Type B pancreatic cell (in vitro differentiated cells): ENCODE measurements at regions not wholly inside any gene's neighbourhood (a gene's known extent, or its start where the extent isn't known, plus 50 kb on each side); places are given as distances from the start of the nearest gene placed in this dataset.

ENCODE experiments used
- DNase-seq: peaks from one replicate; pipeline ENCODE4 v3.0.0; 2021; ENCODE audit warnings: mixed read lengths; ENCODE audit not compliant: unreplicated experiment; ENCODE audit errors: extremely low spot score
- H3K27ac Mint-ChIP-seq: 2 replicates; pipeline ENCODE4 v1.8.0; 2021; ENCODE audit warnings: mild to moderate bottlenecking, mixed read lengths
- H3K27me3 Mint-ChIP-seq: 2 replicates; pipeline ENCODE4 v1.8.0; 2021; ENCODE audit warnings: mixed read lengths
- H3K36me3 Mint-ChIP-seq: 2 replicates; pipeline ENCODE4 v1.8.0; 2021; ENCODE audit warnings: mixed read lengths
- H3K4me1 Mint-ChIP-seq: one replicate; pipeline ENCODE4 v1.8.0; 2021; ENCODE audit warnings: mixed read lengths; ENCODE audit not compliant: unreplicated experiment
- H3K4me3 Mint-ChIP-seq: 2 replicates; pipeline ENCODE4 v1.8.0; 2021; ENCODE audit warnings: mild to moderate bottlenecking, mixed read lengths
- H3K9me3 Mint-ChIP-seq: 2 replicates; pipeline ENCODE4 v1.8.0; 2021; ENCODE audit warnings: mixed read lengths
- CTCF ChIP-seq: fragments of 200-600 bp; sonication (generic); conservative IDR thresholded peaks from 2 replicates; pipeline ENCODE4 v1.5.0; 2021; ENCODE audit warnings: antibody characterized with exemption, mild to moderate bottlenecking

GRCh38 chr15:77720173-77720572, 87.5 kb upstream of the LINGO1 start:
- Mint-ChIP-seq H3K9me3 (no peaks in the 10 kb centered on the region), H3K36me3 (no peaks in the 10 kb centered on the region), H3K27me3 (peaks cover 4% of the 10 kb centered on the region), H3K4me3 (no peak overlapping the region), H3K4me1 (peaks cover 20% of the 10 kb centered on the region), H3K27ac (no peak overlapping the region)
- TF ChIP-seq CTCF: no peak
- DNase-seq: no peak

- H3K4me1 Mint-ChIP-seq: peaks cover 20% of the 10 kb centered on the region
- no peaks in the 10 kb centered on the region for H3K36me3 Mint-ChIP-seq
- no peak for TF ChIP-seq CTCF
- peaks cover 4% of the 10 kb centered on the region for H3K27me3 Mint-ChIP-seq
- H3K27ac Mint-ChIP-seq: no peak overlapping the region
- H3K4me3 Mint-ChIP-seq: no peak overlapping the region
- H3K9me3 Mint-ChIP-seq: no peaks in the 10 kb centered on the region
- no peak for DNase-seq
Measured at GRCh38 chr15:77719450-77719849, 86.7 kb upstream of the LINGO1 start.

- no peak overlapping the region for H3K4me3 Mint-ChIP-seq
- no peak overlapping the region for H3K27ac Mint-ChIP-seq
- no peak for TF ChIP-seq CTCF
- H3K27me3 Mint-ChIP-seq: peaks cover 8% of the 10 kb centered on the region
- H3K36me3 Mint-ChIP-seq: no peaks in the 10 kb centered on the region
- no peak for DNase-seq
- peaks cover 20% of the 10 kb centered on the region for H3K4me1 Mint-ChIP-seq
- no peaks in the 10 kb centered on the region for H3K9me3 Mint-ChIP-seq
Measured at GRCh38 chr15:77717333-77717990, 84.8 kb upstream of the LINGO1 start.

DNA sequence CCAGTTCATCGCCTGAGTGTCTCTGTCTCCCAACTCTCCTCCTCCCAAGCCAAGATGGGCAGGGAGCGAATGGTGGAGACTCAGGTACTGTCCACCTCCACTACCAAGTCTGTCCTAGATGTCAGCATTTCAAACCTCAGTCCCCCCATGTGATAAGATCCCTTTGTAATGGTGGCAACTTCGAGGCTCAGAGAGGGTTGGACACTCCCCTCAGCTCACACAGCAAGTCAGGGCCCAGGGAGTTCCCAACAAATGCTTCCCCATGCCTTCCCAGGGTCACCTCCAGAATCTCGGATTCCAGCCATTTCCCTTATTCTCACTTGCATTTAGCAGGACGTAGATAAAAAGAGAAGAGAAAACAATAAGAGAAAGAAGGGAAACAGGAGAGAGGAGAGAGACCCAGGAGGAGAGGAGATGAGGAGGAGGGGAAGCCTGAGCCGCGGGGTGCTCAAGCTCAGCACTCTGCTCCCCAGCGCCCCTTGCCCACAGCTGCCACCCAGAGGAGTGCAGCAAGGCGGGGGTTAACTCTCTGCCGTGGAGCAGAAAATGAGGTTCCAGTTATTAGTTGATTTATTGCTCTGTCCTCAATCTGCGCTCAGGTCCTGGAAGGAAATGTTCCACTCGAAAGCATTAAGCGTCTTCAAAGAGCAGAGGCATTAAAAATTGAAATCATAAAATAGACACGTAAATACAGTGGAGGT, 84.1 kb upstream of the LINGO1 start:
- Mint-ChIP-seq H3K27ac (no peak overlapping the region), H3K9me3 (no peaks in the 10 kb centered on the region), H3K4me1 (peaks cover 20% of the 10 kb centered on the region), H3K4me3 (no peak overlapping the region), H3K36me3 (no peaks in the 10 kb centered on the region), H3K27me3 (peaks cover 8% of the 10 kb centered on the region)
- DNase-seq: no peak
- no peak for TF ChIP-seq CTCF

DNA sequence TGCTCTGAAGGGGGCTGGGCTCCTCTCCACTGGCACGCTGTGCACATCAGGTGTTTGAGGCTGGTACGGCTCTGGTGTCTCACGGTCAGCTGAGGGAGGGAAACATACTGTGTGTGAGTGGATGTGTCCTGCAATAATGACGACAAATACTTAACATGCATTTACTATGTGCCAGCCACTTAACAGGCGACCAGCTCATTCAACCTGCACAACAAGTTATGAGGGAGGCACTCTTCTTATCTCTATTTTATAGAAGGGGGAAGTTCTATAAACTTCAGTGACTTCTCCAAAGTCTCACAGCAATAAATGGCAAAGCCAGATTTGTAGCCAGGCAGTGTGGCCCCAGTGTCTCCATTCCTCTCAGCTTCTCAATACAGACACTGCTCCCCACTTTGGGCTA, 83.1 kb upstream of the LINGO1 start:
- Mint-ChIP-seq H3K9me3 (no peaks in the 10 kb centered on the region), H3K27me3 (peaks cover 11% of the 10 kb centered on the region), H3K4me3 (no peak overlapping the region), H3K4me1 (peaks cover 20% of the 10 kb centered on the region), H3K36me3 (no peaks in the 10 kb centered on the region), H3K27ac (no peak overlapping the region)
- no peak for TF ChIP-seq CTCF
- DNase-seq: no peak
